Breast epithelium (tissue), 4 donors: ENCODE measurements at regions not wholly inside any gene's neighbourhood (a gene's known extent, or its start where the extent isn't known, plus 50 kb on each side); places are given as distances from the start of the nearest gene placed in this dataset.
"Not testable (repeated sequence)": the region's sequence is repeated elsewhere in the genome, so short reads cannot be mapped to it uniquely, and the experiment has no call there.

Source experiments
- DNase-seq, 2 donors: peaks; one replicate each; pipeline ENCODE4 v3.0.0-alpha.2; 2019; ENCODE audit warnings: low spot score in 2 of 2
- H3K27ac ChIP-seq, 2 donors: fragments of 200-600 bp; sonication (generic) in 1 of 2; one replicate each; pipeline ENCODE4 v1.5.1; 2016 to 2019; ENCODE audit warnings: mild to moderate bottlenecking in 1 of 2
- H3K27me3 ChIP-seq, 2 donors: fragments of 200-600 bp; sonication (generic) in 1 of 2; one replicate each; pipeline versions ENCODE4 v1.5.1 to v1.6.0; 2017 to 2019; ENCODE audit warnings: control low read depth in 1 of 2, mild to moderate bottlenecking in 1 of 2
- H3K36me3 ChIP-seq: fragments of 200-600 bp; one replicate; pipeline ENCODE4 v1.5.1; 2019
- H3K4me1 ChIP-seq, 2 donors: fragments of 200-600 bp; sonication (generic); one replicate each; pipeline ENCODE4 v1.5.1; 2016 to 2019; ENCODE audit warnings: control low read depth in 1 of 2
- H3K4me3 ChIP-seq, 3 donors: fragments of 200-600 bp; sonication (generic); 1 replicate in 2 of 3; 2 replicates in 1 of 3; pipeline ENCODE4 v1.5.1; 2016 to 2019; ENCODE audit warnings: mild to moderate bottlenecking in 3 of 3, moderate library complexity in 2 of 3
- H3K9me3 ChIP-seq, 2 donors: fragments of 200-600 bp; sonication (generic) in 1 of 2; one replicate each; pipeline ENCODE4 v1.5.1; 2016 to 2019; ENCODE audit warnings: control low read depth in 1 of 2
- CTCF ChIP-seq, 3 donors: fragments of 450-650 bp; IDR thresholded peaks; one replicate each; pipeline ENCODE4 v1.5.1; 2016 to 2017; ENCODE audit warnings: antibody characterized with exemption in 3 of 3, mild to moderate bottlenecking in 3 of 3, moderate library complexity in 3 of 3
- POLR2A ChIP-seq: fragments of 450-650 bp; IDR thresholded peaks from one replicate; pipeline ENCODE4 v1.6.1; 2016; ENCODE audit warnings: antibody characterized with exemption, mild to moderate bottlenecking, moderate library complexity
- POLR2AphosphoS5 ChIP-seq, 3 donors: sonication (generic); formaldehyde crosslinking; IDR thresholded peaks; one replicate each; pipeline ENCODE4 v1.6.1; 2017; ENCODE audit warnings: antibody characterized with exemption in 3 of 3
- intact Hi-C: fragments of 100-400 bp; cut with DNase I; formaldehyde crosslinking; loops from one replicate; pipeline ENCODE4 v1.15.1; 2023; ENCODE audit warnings: low total_unique reads

GRCh38 chr9:86575825-86576525 lies 221.8 kb upstream of the TUT7 start:
- Histone ChIP-seq H3K4me3 (peak overlapping the region in 1 of 3 donors; percentile 26), H3K27me3 (no peaks in the 10 kb centered on the region), H3K27ac (peak overlapping the region; percentile 48 to 80), H3K4me1 (no peaks in the 10 kb centered on the region), H3K9me3 (no peaks in the 10 kb centered on the region), H3K36me3 (no peaks in the 10 kb centered on the region)
- intact Hi-C loops: no loop called here
- no peak for TF ChIP-seq POLR2A
- TF ChIP-seq CTCF (IDR thresholded peaks at IDR 0.05): no peak
- TF ChIP-seq POLR2AphosphoS5 (IDR thresholded peaks at IDR 0.05): no peak
- DNase-seq: no peak

GRCh38 chr9:86575137-86575536 lies 220.9 kb upstream of the TUT7 start:
- no peaks in the 10 kb centered on the region for H3K4me1 ChIP-seq
- H3K27ac ChIP-seq: peak overlapping the region in 1 of 2 donors; percentile 80
- H3K27me3 ChIP-seq: no peaks in the 10 kb centered on the region
- TF ChIP-seq POLR2AphosphoS5 (IDR thresholded peaks at IDR 0.05): no peak
- TF ChIP-seq CTCF (IDR thresholded peaks at IDR 0.05): no peak
- TF ChIP-seq POLR2A: no peak
- intact Hi-C loops: no loop called here
- H3K36me3 ChIP-seq: no peaks in the 10 kb centered on the region
- no peaks in the 10 kb centered on the region for H3K9me3 ChIP-seq
- no peak overlapping the region for H3K4me3 ChIP-seq
- no peak for DNase-seq

GRCh38 chr9:86573886-86574285 lies 219.7 kb upstream of the TUT7 start:
- Histone ChIP-seq H3K27ac (no peak overlapping the region), H3K4me3 (no peak overlapping the region), H3K36me3 (no peaks in the 10 kb centered on the region), H3K9me3 (peaks cover 0 to 9% of the 10 kb centered on the region in 2 donors), H3K27me3 (no peaks in the 10 kb centered on the region), H3K4me1 (no peaks in the 10 kb centered on the region)
- intact Hi-C loops: no loop called here
- TF ChIP-seq CTCF (IDR thresholded peaks at IDR 0.05) (no peak), POLR2A (no peak), POLR2AphosphoS5 (IDR thresholded peaks at IDR 0.05) (no peak)
- DNase-seq: no peak

- intact Hi-C loops: no loop called here
- Histone ChIP-seq H3K27me3 (no peaks in the 10 kb centered on the region), H3K27ac (no peak overlapping the region), H3K9me3 (peaks cover 0 to 16% of the 10 kb centered on the region in 2 donors), H3K4me3 (no peak overlapping the region), H3K4me1 (no peaks in the 10 kb centered on the region), H3K36me3 (no peaks in the 10 kb centered on the region)
- no peak for DNase-seq
- no peak for TF ChIP-seq CTCF (IDR thresholded peaks at IDR 0.05)
These were observed 218.7 kb upstream of the TUT7 start for GRCh38 chr9:86572904-86573303.

- H3K27ac ChIP-seq, intact Hi-C loops, H3K27me3 ChIP-seq, H3K36me3 ChIP-seq, H3K4me1 ChIP-seq, H3K4me3 ChIP-seq, DNase-seq: not testable (repeated sequence)
- H3K9me3 ChIP-seq: peaks cover 0 to 16% of the 10 kb centered on the region in 2 donors
These were observed 211.4 kb upstream of the TUT7 start for GRCh38 chr9:86565603-86566002.
